Activated CD8-positive, alpha-beta memory T cell treated with anti-CD3 and anti-CD28 coated beads, Interleukin-2, amount 50 U/mL, for 24 hours (primary cell): ENCODE measurements at regions not wholly inside any gene's neighbourhood (a gene's known extent, or its start where the extent isn't known, plus 50 kb on each side); places are given as distances from the start of the nearest gene placed in this dataset.

ENCODE experiments used
- DNase-seq: peaks from one replicate; pipeline ENCODE4 v3.0.0-alpha.2; 2020; ENCODE audit errors: extremely low read depth

DNA sequence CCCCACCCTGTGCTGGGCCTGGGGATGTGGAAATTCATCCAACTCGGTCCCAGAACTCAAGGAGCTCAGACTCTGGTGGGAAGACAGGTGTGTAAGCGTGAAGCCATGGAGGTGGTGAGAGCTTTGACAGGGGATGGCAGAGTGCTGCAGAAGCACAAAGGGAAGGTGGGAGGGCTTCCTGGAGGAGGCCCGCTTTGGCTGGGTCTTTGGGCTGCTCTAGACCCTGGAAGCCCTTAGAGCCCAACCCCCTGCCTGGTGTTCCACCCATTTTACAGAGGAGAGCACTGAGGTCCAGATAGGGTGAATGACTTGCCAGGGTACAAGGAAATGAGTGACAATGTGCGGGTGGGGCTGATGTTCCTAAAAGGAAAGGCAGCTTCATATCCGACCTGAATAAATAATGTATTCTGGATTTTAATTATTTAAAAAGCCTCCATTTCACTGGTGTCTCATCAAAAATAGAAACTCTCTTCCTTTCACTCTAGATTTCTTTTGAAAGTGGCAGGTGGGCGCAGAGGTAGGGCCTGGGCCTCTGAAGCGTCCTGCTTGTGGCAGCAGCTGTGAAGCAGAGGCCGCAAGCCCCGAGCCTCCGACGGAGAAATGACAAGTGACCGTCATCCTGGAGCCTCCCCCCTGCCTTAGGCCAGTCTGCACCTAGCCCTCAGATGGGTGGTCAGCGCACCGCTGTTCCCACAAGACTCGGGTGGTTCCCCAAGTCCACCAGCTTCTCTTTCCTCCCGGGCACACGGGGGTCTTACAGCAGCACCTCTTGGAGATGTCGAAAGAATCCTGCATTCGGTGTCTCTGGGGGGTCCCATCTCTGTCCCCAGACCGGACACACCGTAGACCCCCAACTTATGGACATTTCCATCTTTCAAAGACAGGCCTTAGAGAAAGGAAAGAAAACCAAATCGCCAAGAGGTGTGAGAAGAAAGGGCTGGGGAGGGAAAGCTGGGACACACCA lies 71.0 kb upstream of the TAF1B start:
- no peak for DNase-seq

DNA sequence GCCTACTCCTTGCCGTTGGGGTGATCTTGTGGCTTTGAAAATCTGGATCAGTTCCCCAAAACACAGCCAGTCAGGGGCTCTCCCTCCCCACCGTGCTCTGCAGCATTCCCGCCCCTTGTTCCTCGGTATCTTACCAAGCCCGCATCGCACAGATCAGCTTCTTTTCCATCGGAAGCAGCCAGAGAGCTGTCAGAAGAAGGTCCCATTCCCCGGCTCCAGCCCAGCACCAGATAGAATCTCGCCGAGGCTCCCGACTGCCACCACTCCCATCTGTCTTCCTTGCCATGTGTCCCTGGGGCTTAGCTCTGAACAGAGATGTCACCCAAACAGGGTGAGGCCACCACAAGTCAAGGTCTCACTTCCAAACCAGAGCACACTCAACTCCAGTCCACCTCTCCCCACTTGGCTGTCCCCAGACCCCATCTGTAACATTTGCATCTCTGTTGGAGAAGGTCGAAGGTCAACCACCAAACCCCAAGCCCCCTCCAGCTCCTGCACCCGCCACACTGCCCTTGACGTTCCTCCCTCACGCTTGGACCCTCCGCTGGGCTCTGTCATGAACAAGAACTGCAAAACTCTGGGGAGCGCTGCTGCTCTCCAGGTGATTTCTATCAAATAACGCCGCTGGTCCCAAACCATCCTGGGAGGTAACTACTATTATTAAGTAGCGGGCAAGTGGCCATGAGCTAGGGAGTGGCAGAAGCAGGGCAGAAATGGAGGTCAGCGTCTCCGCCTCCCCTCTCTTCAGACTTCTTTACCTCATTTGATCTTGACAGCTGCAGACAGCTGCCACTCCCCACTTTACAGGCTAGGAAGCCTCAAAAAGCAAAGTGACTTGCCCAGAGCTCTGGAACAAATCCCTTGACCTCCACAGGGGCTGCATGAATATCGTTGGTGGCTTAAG lies 70.0 kb upstream of the TAF1B start:
- DNase-seq, result no peak

DNA sequence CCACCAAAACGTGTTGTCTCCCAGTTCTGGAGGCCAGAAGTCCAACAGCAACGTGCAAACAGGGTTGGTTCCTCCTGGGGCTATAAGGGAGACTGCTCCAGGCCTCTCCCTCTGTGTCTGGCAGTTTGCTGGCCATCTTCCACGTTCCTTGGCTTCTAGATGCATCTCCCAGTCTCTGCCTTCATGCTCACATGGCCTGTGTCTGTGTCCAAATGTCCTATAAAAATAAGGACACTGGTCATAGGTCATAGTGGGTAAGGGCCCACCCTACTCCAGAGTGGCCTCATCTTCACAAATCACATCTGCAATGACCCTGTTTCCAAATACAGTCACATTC lies 69.4 kb upstream of the TAF1B start:
- DNase-seq, result no peak

DNA sequence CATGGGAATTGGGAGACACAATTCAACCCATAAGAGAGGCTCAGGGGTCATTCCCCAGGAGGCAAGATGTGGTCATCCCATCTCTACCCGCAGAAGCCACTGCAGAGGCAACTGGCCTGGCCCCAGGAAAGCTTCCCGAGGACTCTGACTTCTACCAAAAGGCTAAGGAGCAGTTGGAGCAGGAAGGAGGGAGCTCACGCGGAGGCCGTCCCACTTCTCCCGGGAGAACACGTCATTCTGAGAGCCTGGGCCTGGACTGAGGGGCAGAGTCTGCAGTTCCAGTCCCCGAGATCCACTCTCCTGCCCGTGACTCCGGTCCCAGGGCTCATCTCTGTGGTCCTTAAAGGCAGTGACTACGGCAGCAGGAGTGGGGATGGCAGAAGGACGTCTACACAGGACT lies 69.0 kb upstream of the TAF1B start:
- DNase-seq, result no peak

DNA sequence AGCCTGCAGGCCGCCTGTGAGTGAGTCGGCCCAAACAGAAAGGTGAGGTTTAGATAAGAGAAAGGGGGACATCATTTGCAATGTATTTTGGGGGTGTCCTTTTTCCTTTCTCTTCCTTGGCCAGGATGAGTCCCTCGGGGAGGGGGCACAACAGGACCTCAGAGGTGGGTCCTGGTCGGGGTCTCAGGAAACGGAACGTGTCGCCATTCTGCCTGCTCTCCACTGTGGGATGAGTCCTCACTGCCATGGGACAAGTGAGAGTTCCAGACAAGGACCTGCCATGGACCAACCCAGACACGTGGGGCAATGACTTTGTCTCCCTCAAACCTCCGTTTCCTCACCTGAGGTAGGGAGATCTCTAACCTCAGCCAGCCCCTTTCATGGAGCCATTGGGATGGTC lies 67.9 kb upstream of the TAF1B start:
- no peak for DNase-seq

DNA sequence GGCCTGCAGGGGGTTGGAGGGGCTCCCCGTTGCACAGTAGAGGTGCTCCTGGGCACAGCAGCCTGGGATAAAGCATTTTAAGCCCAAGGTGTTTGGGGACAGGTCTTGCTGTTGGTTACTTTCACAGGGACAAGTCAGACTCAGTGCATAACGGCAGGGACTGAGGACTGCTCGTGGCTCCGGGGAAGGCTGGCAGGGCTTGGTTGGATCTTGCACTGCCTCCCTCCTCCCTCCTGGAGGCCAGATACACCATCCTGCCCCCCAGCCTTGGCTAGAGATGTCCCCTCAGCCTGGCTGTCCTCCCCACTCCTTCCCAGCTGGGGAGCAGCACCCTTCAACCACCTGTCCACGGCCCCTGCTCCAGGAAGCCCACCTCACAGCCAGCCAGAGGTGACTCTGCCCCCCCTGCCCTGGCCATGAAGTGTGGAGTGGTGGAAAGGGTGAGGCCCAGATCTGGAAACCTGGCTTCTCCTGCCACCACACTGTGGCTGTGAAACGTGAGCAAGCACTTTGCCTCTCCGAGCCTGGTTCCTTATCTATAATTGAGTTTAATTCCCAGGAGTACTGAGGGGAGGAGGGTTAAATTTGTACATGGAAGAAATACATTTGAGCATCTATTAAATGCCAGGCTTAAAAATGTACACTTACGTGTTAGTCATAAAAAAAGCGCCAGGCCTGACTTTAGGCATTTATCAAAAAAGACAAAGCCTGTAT lies 67.1 kb upstream of the TAF1B start:
- no peak for DNase-seq

DNA sequence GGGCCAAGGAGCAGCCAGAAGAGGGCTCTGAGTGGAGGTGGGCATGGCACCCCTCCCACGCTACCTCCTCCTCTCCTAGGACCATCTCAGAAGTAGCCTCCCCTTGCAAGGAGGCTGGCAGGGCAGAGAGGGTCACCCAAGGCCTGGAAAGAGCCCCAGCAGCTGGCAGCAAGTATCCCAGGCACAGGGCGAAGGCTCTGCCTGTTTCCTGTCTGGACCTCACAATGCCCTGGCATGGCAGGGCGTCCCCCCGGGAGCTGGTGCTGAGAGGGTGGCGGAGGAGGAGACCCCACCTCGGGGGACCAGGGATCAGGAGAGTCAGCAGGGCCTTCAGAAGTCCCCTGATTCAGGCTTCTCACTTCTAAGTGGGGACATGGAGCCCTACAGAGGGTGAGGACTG lies 66.2 kb upstream of the TAF1B start:
- no peak for DNase-seq

DNA sequence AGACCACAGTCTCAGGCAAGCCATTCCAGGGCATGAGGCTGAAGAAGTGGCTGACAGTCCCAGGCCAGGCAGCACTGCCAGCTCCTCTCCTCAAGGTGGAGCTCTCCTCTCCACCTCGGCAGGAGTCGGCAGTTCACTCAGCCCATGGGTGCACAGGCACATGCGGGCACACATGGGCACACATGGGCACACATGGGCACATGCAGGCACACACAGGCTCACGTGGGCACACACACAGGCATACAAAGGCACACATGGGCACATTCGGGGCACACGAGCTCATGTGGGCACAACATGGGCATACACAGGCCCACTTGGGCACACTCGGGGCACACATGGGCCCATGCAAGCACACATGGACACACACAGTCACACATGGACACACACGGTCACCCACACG lies 65.3 kb upstream of the TAF1B start:
- no peak for DNase-seq

DNA sequence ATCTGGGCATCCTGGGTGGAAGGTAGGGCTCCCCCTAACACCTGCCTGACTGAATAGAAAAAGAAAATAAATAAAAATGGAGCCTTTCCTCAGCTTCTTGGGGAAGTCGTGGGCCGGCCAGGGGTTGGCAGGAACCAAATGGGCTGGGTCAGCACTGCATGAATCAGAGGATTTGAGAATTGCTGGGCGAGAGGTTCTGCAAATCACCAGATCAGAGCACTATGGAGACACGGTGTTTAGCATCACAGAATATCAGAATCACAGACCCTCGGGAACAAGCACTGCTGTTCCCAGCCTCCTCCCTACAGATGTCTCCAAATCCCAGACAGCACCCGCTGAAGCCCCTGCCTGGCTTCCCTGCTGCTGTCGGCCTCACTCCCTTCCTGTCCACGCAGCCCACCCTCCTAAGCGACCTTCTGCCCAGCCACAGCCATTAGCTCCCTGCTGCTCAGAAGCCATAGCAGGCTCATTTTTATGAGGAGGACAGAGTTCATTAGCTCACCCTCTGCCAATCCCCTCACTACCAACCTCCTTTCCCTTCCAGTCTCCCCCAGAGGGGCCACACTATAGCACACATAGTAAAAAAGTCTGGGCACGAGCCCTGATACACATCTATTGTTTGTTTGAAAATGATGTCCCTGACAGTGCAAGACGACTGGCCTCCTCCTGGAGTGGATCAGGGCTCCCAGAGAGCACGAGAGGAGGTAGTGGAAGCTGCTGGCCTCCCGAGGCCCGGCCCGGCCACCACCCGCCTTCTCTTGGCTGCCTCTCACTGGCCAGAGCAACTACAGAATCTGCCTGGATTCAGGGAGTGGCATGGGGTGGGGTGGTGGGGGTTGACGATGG lies 64.6 kb upstream of the TAF1B start:
- no peak for DNase-seq

DNA sequence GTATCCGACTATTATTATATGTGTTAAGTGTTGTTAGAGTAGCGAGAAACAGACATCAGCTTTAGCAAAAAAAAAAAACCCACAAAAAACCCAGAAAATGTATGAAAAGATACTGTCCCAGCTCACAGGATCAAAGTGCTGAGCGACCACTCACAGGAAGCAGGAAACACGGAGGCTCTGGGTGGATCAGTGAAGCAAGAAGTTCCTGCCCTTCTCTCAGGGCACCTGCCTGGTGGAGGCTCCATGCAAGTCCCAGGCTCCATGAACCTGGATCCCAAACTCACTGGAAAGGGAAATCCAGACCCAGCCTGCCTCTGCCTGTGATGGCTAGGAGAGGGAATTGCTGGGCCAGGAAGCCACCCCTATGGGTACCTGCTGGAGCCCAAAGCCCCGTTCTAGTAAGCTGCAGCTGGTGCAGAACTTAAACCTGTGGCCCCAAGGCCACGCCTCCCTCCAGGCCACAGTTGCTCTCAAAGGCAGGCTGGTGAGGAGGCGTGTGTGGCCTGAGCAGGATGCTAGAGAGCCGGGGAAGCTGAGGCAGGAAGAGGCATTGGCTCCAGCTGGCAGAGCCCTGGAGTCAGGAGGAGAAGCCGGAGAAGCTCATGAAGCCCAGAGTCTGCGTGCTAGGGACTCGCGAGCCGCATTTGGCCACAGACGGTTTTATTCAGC lies 63.5 kb upstream of the TAF1B start:
- no peak for DNase-seq

DNA sequence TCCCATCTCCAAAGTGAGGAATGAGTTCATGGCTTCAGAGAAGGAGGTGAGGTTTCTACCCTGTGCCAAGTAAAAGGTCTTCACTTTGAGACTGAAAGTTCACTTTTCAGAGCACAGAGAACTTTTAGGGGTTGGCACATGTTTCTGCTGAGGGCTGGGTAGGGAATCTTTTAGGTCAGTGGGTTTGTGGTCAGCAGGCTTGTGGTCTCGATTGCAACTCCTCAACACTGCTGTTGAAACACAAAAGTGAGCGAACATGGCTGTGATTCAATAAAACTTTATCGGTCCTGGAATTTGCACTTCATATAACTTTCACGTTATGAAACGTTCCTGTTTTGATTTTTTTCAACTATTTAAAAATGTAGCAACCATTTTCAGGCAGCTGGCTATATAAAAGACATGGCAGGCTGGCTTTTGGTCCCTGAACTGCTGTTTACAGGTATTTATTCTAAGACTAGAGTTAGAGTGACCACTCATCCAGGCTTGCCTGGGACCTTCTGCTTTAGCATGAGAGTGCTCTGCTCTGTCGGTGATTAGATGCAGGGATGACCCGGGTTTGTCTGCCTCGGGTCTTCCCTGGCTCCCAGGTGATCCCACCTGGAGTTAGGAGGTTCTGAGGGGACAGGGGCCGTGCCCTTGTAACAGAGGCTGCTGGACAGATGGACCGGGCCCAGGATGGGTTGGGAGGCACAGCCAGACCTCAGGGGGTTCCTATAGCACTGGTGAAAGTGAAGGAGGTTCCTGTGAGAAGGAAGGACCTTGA lies 62.7 kb upstream of the TAF1B start:
- no peak for DNase-seq

DNA sequence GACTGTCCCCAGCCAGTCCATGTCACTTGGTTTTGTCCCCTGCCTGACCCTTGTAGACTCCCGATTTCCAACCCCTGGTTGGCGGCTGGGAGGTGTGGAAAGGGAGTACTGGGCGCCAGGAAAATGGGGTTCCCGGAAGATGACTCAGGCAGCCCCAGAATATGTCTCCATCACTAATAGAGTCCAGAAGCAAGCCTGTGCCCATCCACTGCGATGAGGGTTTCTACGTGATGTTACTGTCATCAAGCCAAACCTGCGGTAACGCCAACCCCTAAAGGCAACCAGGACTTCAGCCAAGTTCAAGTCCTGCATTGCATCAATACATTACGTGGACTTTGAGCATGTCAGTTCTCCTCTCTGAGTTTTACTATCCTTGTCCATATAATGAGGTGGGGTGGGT lies 62.0 kb upstream of the TAF1B start:
- DNase-seq, result no peak

DNA sequence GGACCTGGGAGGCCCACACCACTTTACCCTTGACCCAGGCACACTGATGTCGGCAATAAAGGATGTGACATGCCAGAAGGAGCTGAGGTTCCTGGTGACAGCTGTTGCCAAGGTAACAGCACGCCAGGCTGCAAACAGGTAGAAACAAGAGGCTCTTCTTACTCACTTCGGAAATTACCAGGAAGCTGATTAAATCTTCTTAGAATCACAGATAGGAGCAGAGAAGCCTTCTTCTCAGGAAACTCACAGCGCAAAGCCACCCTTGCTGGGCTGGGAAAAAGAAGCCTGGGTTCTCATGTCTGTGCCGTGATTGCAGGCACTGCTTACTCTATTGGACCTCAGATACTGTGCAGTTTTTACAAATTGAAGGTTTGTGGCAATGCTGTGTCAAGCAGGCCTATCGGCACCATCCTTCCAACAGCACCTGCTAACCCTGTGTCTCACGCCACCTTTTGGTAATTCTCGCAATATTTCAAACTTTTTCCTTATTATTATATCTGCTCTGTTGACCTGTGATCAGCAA lies 61.0 kb upstream of the TAF1B start:
- no peak for DNase-seq

DNA sequence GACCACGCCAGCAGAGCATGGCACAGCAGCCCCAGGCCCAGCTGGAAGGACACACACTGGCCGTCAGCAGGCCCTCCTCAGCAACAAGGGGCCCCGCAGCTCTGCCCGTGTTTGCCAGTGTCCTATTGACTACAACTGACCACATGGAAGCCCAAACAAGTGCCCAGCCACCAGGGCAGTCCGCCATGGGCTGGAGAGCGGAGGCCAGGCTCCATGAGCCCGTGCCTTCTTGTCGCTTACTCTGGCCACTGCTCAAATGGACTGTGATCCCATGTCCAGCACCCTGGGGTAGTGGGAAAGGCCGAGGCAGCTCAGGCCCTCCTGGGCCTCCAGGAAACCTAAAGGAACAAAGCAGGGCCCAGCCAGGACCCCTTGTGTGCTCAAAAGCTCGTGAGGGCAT lies 53.9 kb upstream of the TAF1B start:
- no peak for DNase-seq

DNA sequence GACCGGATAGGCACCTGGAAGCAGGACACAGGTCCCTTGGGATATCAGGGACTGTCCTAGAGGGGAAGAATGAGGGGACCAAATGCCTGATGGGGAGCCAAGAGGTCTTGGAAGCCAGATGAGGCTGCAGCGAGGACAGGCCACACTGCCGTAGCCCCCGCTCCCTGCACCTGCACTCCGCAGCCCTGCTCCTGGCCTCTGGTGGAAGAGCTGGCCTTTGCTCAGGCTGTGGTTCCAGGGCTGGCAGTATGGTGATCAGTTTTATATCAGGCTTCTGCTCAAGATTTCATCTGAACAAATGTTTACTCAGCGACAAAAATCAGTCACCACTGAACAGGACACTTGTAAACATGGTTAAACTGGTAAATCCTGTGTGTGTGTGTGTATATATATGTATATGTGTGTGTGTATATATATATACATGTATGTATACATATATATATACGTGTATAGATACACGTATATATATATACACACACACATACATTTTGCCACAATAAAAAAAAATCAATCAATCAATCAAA lies 52.5 kb upstream of the TAF1B start:
- DNase-seq, result no peak

DNA sequence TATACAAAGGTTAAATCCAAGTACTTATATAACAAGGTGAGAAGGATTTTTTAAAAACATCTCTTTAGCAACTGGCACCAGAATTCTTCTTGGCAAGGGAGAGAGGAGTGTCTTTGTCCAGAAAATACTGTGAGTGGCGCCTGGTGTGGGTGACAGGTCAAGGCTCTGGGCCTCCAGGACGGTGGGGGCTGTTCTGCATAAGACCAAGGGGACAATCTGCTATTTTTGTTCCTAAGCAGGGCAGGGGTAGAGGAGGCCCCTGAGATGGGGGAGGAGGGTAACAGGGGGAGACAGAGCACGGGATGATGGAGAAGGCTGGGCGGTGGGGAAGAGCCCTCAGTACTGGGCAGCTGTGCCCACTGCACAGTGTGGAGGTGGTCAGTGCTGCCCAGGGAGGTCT lies 51.6 kb upstream of the TAF1B start:
- no peak for DNase-seq

DNA sequence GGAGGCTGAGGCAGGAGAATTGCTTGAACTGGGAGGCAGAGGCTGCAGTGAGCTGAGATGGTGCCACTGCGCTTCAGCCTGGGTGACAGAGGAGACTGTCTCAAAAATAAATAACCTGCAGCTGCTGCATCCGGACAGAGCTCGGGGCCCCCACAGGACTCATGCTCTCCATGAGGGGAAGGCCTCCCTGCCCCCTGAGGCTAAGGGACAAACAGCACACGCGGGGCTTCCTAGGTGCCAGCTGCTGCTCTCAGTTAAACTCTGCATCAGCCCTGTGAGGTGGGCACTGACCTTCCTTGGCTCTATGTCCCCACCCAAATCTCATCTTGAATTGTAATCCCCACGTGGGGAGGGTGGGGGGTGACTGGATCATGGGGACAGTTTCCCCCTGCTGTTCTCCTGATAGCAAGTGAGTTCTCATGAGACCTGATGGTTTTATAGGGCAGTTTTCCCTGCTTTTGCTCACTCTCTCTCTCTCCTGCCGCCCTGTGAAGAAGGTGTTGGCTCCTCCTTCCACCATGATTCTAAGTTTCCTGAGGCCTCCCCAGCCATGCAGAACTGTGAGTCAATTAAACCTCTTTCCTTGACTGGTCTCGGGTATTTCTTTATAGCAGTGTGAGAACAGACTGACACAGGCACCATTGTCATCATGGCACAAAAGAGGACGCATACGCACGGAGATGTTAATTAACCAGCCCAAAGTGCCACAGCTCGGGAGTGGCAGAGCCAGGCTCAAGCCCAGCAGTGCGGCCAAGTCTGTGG lies 49.9 kb upstream of the TAF1B start:
- DNase-seq, result no peak
